Loucy (cell line): ENCODE measurements at regions not wholly inside any gene's neighbourhood (a gene's known extent, or its start where the extent isn't known, plus 50 kb on each side); places are given as distances from the start of the nearest gene placed in this dataset.

Experiments
- H2AFZ ChIP-seq: fragments of 200-600 bp; sonication (generic); 2 replicates; pipeline ENCODE4 v1.6.0; 2016; ENCODE audit warnings: antibody characterized with exemption, mild to moderate bottlenecking, low read length, moderate library complexity
- H3F3A ChIP-seq: fragments of 200-600 bp; 2 replicates; pipeline ENCODE4 v1.6.0; 2016; ENCODE audit warnings: antibody characterized with exemption, low read depth, mild to moderate bottlenecking
- H3K27me3 ChIP-seq: fragments of 200-600 bp; sonication (generic); 2 replicates; pipeline ENCODE4 v1.6.1; 2014; ENCODE audit warnings: low read length, mild to moderate bottlenecking; ENCODE audit not compliant: insufficient read depth, poor library complexity, severe bottlenecking
- H3K36me3 ChIP-seq: fragments of 200-600 bp; sonication (generic); 2 replicates; pipeline ENCODE4 v1.6.1; 2016; ENCODE audit warnings: low read length; ENCODE audit not compliant: insufficient read depth
- H3K4me1 ChIP-seq: fragments of 200-600 bp; sonication (generic); 2 replicates; pipeline ENCODE4 v1.5.1; 2014; ENCODE audit warnings: low read length, mild to moderate bottlenecking; ENCODE audit not compliant: insufficient read depth, poor library complexity, severe bottlenecking
- H3K4me2 ChIP-seq: fragments of 200-600 bp; sonication (generic); 2 replicates; pipeline ENCODE4 v1.6.0; 2014; ENCODE audit warnings: antibody characterized with exemption, low read length, low read depth, mild to moderate bottlenecking; ENCODE audit not compliant: poor library complexity, severe bottlenecking
- H3K4me3 ChIP-seq: fragments of 200-600 bp; sonication (generic); 2 replicates; pipeline ENCODE4 v1.5.1; 2014; ENCODE audit warnings: low read length, mild to moderate bottlenecking, mixed read lengths; ENCODE audit not compliant: poor library complexity, severe bottlenecking
- H3K79me2 ChIP-seq: fragments of 200-600 bp; sonication (generic); 2 replicates; pipeline ENCODE4 v1.6.1; 2014; ENCODE audit warnings: low read length; ENCODE audit not compliant: insufficient read depth
- H3K9ac ChIP-seq: fragments of 200-600 bp; sonication (generic); 2 replicates; pipeline ENCODE4 v1.6.0; 2014; ENCODE audit warnings: mild to moderate bottlenecking, low read depth, low read length, moderate library complexity; ENCODE audit not compliant: poor library complexity, severe bottlenecking
- H3K9me2 ChIP-seq: fragments of 200-600 bp; sonication (generic); replicated peaks from 2 replicates; pipeline ENCODE4 v1.6.1; 2016; ENCODE audit warnings: low read depth, low read length, mixed read lengths
- H3K9me3 ChIP-seq: fragments of 200-600 bp; sonication (generic); 2 replicates; pipeline ENCODE4 v1.6.1; 2014; ENCODE audit warnings: mild to moderate bottlenecking, antibody characterized with exemption, low read length, low read depth; ENCODE audit not compliant: insufficient read depth
- H4K20me1 ChIP-seq: fragments of 200-600 bp; sonication (generic); 2 replicates; pipeline ENCODE4 v1.6.0; 2014; ENCODE audit warnings: antibody characterized with exemption, low read length, mild to moderate bottlenecking; ENCODE audit not compliant: insufficient read depth, poor library complexity, severe bottlenecking
- CTCF ChIP-seq: fragments of 200-600 bp; sonication (generic); conservative IDR thresholded peaks from 2 replicates; pipeline ENCODE4 v1.5.1; 2014; ENCODE audit warnings: mild to moderate bottlenecking, antibody characterized with exemption, low read length
- EZH2phosphoT487 ChIP-seq: fragments of 200-600 bp; IDR thresholded peaks from 2 replicates; pipeline ENCODE4 v1.6.1; 2018; ENCODE audit warnings: antibody characterized with exemption, mild to moderate bottlenecking, moderate library complexity, borderline replicate concordance

DNA sequence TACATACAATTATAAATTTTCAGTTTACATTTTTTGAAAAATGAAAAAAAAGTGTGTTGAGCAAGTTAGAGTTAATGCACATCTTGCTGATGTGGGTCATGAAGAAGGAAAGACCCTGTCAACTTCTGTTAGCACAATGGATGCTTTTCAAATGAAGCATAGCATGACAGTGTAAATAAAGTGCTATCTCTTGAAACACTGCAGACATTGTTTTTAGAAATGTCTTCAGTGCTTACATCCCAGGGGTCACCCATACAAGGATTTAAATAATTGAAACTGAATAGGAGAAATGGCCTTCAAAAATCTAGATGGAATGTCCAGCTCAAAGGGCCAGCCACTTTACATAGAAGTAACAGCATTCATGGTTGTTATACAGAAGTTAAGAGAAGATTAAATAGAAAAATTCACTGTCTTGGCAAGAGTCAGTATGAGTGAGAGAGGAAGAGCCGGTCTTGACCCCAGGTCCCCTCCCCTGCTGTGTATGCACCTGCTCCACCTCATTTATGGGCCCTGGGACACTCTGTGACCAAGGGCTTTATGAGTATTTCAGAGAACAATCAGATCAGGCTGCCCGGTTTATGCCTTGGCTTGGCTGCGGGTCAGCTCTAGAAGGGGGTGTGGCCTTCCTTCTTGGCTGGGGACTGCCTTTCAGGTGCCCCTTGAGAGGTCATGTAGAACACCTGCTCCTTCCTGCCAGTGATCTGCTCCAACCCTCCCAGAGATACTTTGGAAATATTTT, 237.7 kb upstream of the TMEM72 start:
- H3K4me3 ChIP-seq = no peak overlapping the region
- H3K27me3 ChIP-seq = no peaks in the 10 kb centered on the region
- no peak overlapping the region for H2AFZ ChIP-seq
- no peaks in the 10 kb centered on the region for H3K4me1 ChIP-seq
- no peaks in the 10 kb centered on the region for H3K9me3 ChIP-seq
- H3K9ac ChIP-seq = no peak overlapping the region
- H4K20me1 ChIP-seq = no peaks in the 10 kb centered on the region
- H3K36me3 ChIP-seq = no peaks in the 10 kb centered on the region
- TF ChIP-seq EZH2phosphoT487 = no peak
- TF ChIP-seq CTCF = no peak
- no peaks in the 10 kb centered on the region for H3F3A ChIP-seq
- no peak overlapping the region for H3K4me2 ChIP-seq
- H3K9me2 ChIP-seq = no peaks in the 10 kb centered on the region
- no peaks in the 10 kb centered on the region for H3K79me2 ChIP-seq

DNA sequence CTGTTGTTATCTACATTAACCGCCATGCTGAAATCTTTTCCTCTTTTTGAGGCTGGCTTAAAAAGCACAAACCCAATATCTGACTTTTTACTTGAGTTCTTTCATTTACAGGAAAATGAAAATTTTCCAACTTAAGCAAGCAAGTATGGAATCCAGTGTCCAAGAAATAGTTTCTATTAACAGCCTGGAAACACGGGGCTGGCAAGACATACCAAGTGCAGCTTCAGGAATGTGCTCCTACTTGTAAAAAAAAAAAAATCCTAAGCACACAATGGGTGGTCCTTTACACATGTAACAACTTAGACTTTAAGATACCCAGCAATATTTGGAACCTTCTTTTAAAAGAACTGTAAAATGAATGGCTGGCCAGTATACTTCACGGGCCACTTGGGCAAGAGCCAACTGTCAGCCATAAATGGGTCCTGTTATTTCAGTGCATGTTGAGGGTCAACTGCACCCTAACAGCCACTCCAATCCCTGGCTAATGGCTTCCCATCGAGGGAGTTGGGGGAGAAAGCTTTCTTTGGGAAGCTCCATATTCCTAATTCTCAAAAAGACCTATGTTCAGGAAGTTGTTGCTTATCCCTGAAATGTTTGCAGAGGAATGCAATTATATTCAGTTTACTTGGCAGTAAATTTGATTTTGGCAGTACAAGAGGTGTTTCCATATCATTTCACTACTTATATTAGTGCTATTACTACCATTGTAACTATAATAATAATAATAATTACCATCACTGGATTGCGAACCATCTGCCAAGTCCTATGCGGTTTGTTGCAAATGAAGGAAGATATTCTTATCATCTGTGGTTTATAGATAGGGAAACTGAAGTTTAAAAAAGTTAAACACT, 236.4 kb upstream of the TMEM72 start:
- Histone ChIP-seq H3K79me2 (no peaks in the 10 kb centered on the region), H4K20me1 (no peaks in the 10 kb centered on the region), H3K4me3 (no peak overlapping the region), H3K9me3 (no peaks in the 10 kb centered on the region), H3K36me3 (no peaks in the 10 kb centered on the region), H3K27me3 (no peaks in the 10 kb centered on the region), H3K4me1 (no peaks in the 10 kb centered on the region), H2AFZ (no peak overlapping the region), H3K9me2 (no peaks in the 10 kb centered on the region), H3K9ac (no peak overlapping the region), H3K4me2 (no peak overlapping the region), H3F3A (no peaks in the 10 kb centered on the region)
- TF ChIP-seq EZH2phosphoT487 (no peak), CTCF (no peak)

GRCh38 chr10:44675387-44675874, 235.7 kb upstream of the TMEM72 start:
- no peaks in the 10 kb centered on the region for H3F3A ChIP-seq
- H3K4me2 ChIP-seq = no peak overlapping the region
- H3K9me2 ChIP-seq = no peaks in the 10 kb centered on the region
- no peak overlapping the region for H2AFZ ChIP-seq
- no peaks in the 10 kb centered on the region for H3K9me3 ChIP-seq
- H3K4me1 ChIP-seq = no peaks in the 10 kb centered on the region
- no peaks in the 10 kb centered on the region for H3K79me2 ChIP-seq
- H3K4me3 ChIP-seq = no peak overlapping the region
- TF ChIP-seq EZH2phosphoT487 = no peak
- no peak for TF ChIP-seq CTCF
- no peaks in the 10 kb centered on the region for H3K36me3 ChIP-seq
- H3K9ac ChIP-seq = no peak overlapping the region
- no peaks in the 10 kb centered on the region for H4K20me1 ChIP-seq
- H3K27me3 ChIP-seq = no peaks in the 10 kb centered on the region
